ENCODE measurements at regions not wholly inside any gene's neighbourhood (a gene's known extent, or its start where the extent isn't known, plus 50 kb on each side); places are given as distances from the start of the nearest gene placed in this dataset.

DNA sequence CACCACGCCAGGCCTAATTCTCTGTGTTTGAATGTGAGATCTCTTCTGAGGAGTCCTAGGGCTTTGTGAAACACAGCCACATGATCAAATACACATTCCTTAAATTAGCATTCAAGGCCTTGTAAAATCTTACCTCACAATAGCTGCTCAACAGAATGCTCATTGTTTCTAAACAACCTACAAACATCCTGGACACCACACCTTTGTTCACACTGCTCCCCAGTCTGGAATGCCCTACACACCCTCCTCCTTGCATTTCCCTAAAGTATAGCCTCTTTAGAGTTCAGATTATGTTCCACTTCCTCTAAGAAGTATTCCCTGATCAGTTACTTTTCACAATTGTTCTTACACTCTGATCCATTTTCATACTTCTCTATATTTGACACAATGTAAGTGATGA, 110.6 kb downstream of the AGTR2 start:
- no peaks in the 10 kb centered on the region for H4K20me1 ChIP-seq (ENCODE audit: insufficient read depth, low read length)
- H3K9me3 ChIP-seq (replicated peaks in 1 of 2; ENCODE audit: control insufficient read depth in 1 of 2, insufficient read depth in 1 of 2, low read length in 2 of 2): no peaks in the 10 kb centered on the region
- intact Hi-C loops (cut with micrococcal nuclease): no loop called here
- no peaks in the 10 kb centered on the region for H3K4me1 ChIP-seq (ENCODE audit: control insufficient read depth in 1 of 2, insufficient read depth in 2 of 2, low read length in 2 of 2)
- TF ChIP-seq, protein P1, sequence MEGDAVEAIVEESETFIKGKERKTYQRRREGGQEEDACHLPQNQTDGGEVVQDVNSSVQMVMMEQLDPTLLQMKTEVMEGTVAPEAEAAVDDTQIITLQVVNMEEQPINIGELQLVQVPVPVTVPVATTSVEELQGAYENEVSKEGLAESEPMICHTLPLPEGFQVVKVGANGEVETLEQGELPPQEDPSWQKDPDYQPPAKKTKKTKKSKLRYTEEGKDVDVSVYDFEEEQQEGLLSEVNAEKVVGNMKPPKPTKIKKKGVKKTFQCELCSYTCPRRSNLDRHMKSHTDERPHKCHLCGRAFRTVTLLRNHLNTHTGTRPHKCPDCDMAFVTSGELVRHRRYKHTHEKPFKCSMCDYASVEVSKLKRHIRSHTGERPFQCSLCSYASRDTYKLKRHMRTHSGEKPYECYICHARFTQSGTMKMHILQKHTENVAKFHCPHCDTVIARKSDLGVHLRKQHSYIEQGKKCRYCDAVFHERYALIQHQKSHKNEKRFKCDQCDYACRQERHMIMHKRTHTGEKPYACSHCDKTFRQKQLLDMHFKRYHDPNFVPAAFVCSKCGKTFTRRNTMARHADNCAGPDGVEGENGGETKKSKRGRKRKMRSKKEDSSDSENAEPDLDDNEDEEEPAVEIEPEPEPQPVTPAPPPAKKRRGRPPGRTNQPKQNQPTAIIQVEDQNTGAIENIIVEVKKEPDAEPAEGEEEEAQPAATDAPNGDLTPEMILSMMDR (IDR thresholded peaks at IDR 0.05): no peak
- no CpG with 5 or more reads among the region's 1 CpG for WGBS (ENCODE audit: insufficient coverage)
- no peaks in the 10 kb centered on the region for H3K79me2 ChIP-seq (ENCODE audit: insufficient read depth, low read length)
- no peaks in the 10 kb centered on the region for H3K36me3 Mint-ChIP-seq
- H3K4me3 ChIP-seq (replicated peaks in 1 of 3; ENCODE audit: low read depth in 2 of 3, low read length in 3 of 3): no peak overlapping the region
- no peak overlapping the region for H2AFZ ChIP-seq (ENCODE audit: insufficient read depth, low read depth, low read length, poor library complexity, severe bottlenecking)
- no peaks in the 10 kb centered on the region for H3K4me1 Mint-ChIP-seq
- no peaks in the 10 kb centered on the region for H3K27me3 ChIP-seq (ENCODE audit: control insufficient read depth in 2 of 2, insufficient read depth in 2 of 2, low read length in 2 of 2)
- H3K4me3 Mint-ChIP-seq: no peak overlapping the region
- no peaks in the 10 kb centered on the region for H3K36me3 ChIP-seq (replicated peaks in 1 of 2; ENCODE audit: control insufficient read depth in 1 of 2, insufficient read depth in 2 of 2, low read length in 2 of 2)
- H3K4me2 ChIP-seq (replicated peaks; ENCODE audit: extremely low read depth, low read length, poor library complexity, severe bottlenecking): no peak overlapping the region
- peaks cover 0 to 3% (median 0%) of the 10 kb centered on the region in 7 donors for H3K9me3 Mint-ChIP-seq
- no peak for DNase-seq
- no peak overlapping the region for H3K27ac Mint-ChIP-seq
- H3K27me3 Mint-ChIP-seq (ENCODE audit: low read depth in 3 of 3): no peaks in the 10 kb centered on the region
- no peak overlapping the region for H3K9ac ChIP-seq (ENCODE audit: insufficient read depth, low read length, poor library complexity, severe bottlenecking)
- H3K27ac ChIP-seq (ENCODE audit: low read depth in 1 of 2, low read length in 2 of 2): no peak overlapping the region

DNA sequence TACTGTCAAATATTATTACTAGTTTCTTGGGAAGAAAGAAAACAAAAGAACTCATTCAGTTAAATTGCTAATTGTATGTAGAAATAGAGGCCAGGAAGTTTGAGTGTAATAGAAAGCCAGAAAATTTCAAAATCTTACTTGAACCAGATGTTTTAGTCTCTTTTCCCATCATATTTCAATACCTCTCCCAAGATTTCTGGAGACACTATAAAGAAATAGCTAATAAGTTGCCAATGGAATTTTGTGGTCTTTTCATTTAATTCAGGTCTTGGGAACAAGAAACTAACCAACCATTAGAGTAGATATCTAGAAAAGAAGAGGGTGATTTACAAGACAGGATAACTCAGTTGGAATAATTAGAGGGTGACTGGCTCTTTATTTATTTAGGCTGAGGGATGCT, 112.2 kb downstream of the AGTR2 start:
- no peak overlapping the region for H3K27ac Mint-ChIP-seq
- no peak overlapping the region for H3K4me3 Mint-ChIP-seq
- no peak for DNase-seq
- H3K27me3 Mint-ChIP-seq (ENCODE audit: low read depth in 3 of 3): peaks cover 0 to 1% (median 0%) of the 10 kb centered on the region in 3 donors
- H3K4me3 ChIP-seq (replicated peaks in 1 of 3; ENCODE audit: low read depth in 2 of 3, low read length in 3 of 3): no peak overlapping the region
- peaks cover 0 to 3% (median 0%) of the 10 kb centered on the region in 7 donors for H3K9me3 Mint-ChIP-seq
- TF ChIP-seq, protein P1 (IDR thresholded peaks at IDR 0.05): no peak
- intact Hi-C loops (cut with micrococcal nuclease): no loop called here
- no peaks in the 10 kb centered on the region for H3K36me3 Mint-ChIP-seq
- H3K27me3 ChIP-seq (ENCODE audit: control insufficient read depth in 2 of 2, insufficient read depth in 2 of 2, low read length in 2 of 2): no peaks in the 10 kb centered on the region
- H2AFZ ChIP-seq (ENCODE audit: insufficient read depth, low read depth, low read length, poor library complexity, severe bottlenecking): no peak overlapping the region
- no peak overlapping the region for H3K9ac ChIP-seq (ENCODE audit: insufficient read depth, low read length, poor library complexity, severe bottlenecking)
- no peak overlapping the region for H3K27ac ChIP-seq (ENCODE audit: low read depth in 1 of 2, low read length in 2 of 2)
- H3K79me2 ChIP-seq (ENCODE audit: insufficient read depth, low read length): no peaks in the 10 kb centered on the region
- H3K4me1 ChIP-seq (ENCODE audit: control insufficient read depth in 1 of 2, insufficient read depth in 2 of 2, low read length in 2 of 2): no peaks in the 10 kb centered on the region
- H4K20me1 ChIP-seq (ENCODE audit: insufficient read depth, low read length): no peaks in the 10 kb centered on the region
- H3K9me3 ChIP-seq (replicated peaks in 1 of 2; ENCODE audit: control insufficient read depth in 1 of 2, insufficient read depth in 1 of 2, low read length in 2 of 2): no peaks in the 10 kb centered on the region
- H3K36me3 ChIP-seq (replicated peaks in 1 of 2; ENCODE audit: control insufficient read depth in 1 of 2, insufficient read depth in 2 of 2, low read length in 2 of 2): no peaks in the 10 kb centered on the region
- H3K4me1 Mint-ChIP-seq: no peaks in the 10 kb centered on the region
- no peak overlapping the region for H3K4me2 ChIP-seq (replicated peaks; ENCODE audit: extremely low read depth, low read length, poor library complexity, severe bottlenecking)

Measured in CD14-positive monocyte (primary cell).